ENCODE measurements at regions not wholly inside any gene's neighbourhood (a gene's known extent, or its start where the extent isn't known, plus 50 kb on each side); places are given as distances from the start of the nearest gene placed in this dataset.

GRCh38 chr11:23336961-23337360 is 476.7 kb upstream of the CCDC179 start:
- no peak for TF ChIP-seq CTCF (IDR thresholded peaks at IDR 0.05)
- TF ChIP-seq EP300 (IDR thresholded peaks at IDR 0.05): no peak

Measured in stomach (tissue), 4 donors.